ENCODE measurements at regions not wholly inside any gene's neighbourhood (a gene's known extent, or its start where the extent isn't known, plus 50 kb on each side); places are given as distances from the start of the nearest gene placed in this dataset.

DNA sequence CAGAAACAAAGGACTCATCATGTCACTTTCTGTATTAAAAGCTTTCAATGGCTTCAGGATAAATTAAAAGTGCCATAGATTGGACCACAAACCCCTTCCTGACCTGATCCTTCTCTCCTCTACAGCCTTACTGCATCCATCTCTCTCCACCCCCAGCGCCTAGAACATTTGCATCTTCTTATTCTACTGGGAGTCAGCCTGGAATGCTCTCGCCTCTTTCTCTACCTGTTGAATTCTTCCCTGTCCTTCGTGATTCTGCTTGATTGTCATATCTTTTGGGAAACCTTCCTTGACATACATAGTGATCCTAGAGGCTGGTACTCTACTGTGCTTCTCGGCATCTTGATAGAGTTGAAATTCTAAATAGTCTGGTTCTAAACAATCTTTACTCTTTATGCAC, 332.0 kb upstream of the PBX1 start:
- no peak for TF ChIP-seq ZNF274 (IDR thresholded peaks at IDR 0.05; ENCODE audit: insufficient read depth, insufficient read length)
- no peak for TF ChIP-seq TAF1 (IDR thresholded peaks at IDR 0.05; ENCODE audit: borderline replicate concordance, low read depth, low read length)
- TF ChIP-seq CREB1 (IDR thresholded peaks at IDR 0.05; ENCODE audit: low read depth) = no peak
- no peak for TF ChIP-seq EZH2 (IDR thresholded peaks at IDR 0.05; ENCODE audit: borderline replicate concordance, control insufficient read depth, low read depth, low read length)
